ENCODE measurements at regions not wholly inside any gene's neighbourhood (a gene's known extent, or its start where the extent isn't known, plus 50 kb on each side); places are given as distances from the start of the nearest gene placed in this dataset.
"Not testable (repeated sequence)": the region's sequence is repeated elsewhere in the genome, so short reads cannot be mapped to it uniquely, and the experiment has no call there.

DNA sequence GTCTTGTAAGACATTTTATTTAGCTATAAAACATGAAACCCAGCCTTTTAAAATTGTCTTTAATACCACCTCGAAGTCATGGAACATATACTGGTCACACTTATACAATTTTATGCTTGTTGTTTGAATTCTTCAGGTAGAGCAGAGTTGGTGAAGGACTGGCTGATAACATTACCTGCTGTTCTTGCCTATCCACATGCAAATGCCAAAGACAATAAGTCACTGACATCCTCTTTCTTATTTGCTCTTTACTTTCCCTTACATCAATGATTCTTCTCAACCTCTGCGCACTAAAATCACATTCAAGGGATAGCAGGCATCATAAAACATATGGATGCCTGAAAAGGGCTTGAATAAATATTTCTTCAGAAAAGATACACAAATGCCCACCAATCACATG lies 392.5 kb upstream of the ATP11B start:
- DNase-seq (ENCODE audit: low spot score) = peak; percentile 40

DNA sequence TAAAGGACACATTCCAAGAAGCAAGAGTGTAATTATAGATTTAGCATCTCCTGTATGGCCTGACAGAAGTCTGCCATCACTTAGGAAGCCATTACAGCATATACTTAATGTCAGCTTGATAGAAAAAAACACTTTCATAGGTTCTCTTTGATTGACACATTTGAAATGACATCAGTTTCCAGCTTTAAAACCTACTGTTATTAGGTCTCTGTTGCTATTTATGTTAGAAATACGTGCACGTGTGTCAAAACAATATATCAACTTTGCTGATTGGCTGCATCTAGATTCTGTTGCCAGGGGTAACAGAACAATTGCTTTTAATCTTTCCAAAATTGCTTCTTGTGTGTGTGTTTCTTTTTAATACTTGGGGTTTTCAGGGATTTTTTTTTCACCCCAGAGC lies 389.3 kb upstream of the ATP11B start:
- DNase-seq (ENCODE audit: low spot score) = no peak

GRCh38 chr3:182405759-182406158 lies 387.5 kb upstream of the ATP11B start:
- no peak for DNase-seq (ENCODE audit: low spot score)

GRCh38 chr3:182406786-182407185 lies 386.5 kb upstream of the ATP11B start:
- DNase-seq (ENCODE audit: low spot score) = no peak

- DNase-seq (ENCODE audit: low spot score) = no peak
These were observed 383.3 kb upstream of the ATP11B start for GRCh38 chr3:182410051-182410450.

GRCh38 chr3:182412066-182412465 lies 381.2 kb upstream of the ATP11B start:
- DNase-seq (ENCODE audit: low spot score) = no peak

GRCh38 chr3:182413061-182413460 lies 380.2 kb upstream of the ATP11B start:
- no peak for DNase-seq (ENCODE audit: low spot score)

- no peak for DNase-seq (ENCODE audit: low spot score)
These were observed 379.6 kb upstream of the ATP11B start for GRCh38 chr3:182413682-182414081.

GRCh38 chr3:182414586-182414985 lies 378.7 kb upstream of the ATP11B start:
- DNase-seq (ENCODE audit: low spot score) = no peak

DNA sequence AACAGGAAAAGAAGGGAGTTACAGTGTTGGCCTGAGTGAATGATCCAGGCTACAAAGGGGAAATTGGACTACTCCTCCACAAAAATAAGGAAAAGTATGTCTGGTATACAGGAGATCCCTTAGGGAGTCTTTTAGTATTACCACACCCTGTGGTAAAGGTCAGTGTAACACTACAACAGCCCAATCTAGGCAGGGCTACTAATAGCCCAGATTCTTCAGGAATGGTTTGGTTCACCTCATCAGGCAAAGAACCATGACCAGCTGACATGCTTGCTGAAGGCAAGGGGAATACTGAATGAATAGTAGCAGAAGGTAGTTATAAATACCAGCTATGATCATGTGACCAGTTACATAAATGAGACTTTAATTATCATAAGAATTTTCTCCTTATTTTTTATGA lies 372.6 kb upstream of the ATP11B start:
- no peak for DNase-seq (ENCODE audit: low spot score)

DNA sequence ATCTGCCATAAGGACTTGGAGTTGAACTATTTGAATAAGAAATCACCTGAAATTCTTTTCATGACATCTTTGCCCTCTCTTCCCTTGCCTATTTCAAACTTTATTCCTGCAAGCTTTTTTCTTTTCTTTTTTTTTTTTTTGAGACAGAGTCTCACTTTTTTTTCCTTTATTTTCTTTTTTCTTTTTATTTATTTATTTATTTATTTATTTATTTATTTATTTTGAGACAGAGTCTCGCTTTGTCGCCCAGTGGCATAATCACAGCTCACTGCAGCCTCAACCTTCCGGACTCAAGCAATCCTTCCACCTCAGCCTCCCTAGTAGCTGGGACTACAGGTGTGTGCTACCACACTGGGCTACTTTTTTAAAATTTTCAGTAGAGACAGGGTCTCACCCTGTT lies 369.3 kb upstream of the ATP11B start:
- DNase-seq (ENCODE audit: low spot score) = no peak

DNA sequence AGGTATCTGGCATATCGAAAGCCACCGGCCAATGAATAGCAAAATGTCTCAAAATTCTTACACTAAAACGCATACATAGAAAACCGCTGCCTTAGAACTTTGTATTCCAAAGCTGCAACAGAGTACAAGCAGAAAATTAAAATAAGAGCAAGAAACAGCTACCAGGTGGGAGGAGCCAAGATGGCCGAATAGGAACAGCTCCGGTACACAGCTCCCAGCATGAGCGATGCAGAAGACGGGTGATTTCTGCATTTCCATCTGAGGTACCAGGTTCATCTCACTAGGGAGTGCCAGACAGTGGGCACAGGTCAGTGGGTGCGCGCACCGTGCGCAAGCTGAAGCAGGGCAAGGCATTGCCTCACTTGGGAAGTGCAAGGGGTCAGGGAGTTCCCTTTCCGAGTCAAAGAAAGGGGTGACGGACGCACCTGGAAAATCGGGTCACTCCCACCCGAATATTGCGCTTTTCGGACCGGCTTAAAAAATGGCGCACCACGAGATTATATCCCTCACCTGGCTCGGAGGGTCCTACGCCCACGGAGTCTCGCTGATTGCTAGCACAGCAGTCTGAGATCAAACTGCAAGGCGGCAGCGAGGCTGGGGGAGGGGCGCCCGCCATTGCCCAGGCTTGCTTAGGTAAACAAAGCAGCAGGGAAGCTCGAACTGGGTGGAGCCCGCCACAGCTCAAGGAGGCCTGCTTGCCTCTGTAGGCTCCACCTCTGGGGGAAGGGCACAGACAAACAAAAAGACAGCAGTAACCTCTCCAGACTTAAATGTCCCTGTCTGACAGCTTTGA lies 367.2 kb upstream of the ATP11B start:
- not testable (repeated sequence) for DNase-seq (ENCODE audit: low spot score)

GRCh38 chr3:182431972-182432371 lies 361.3 kb upstream of the ATP11B start:
- DNase-seq (ENCODE audit: low spot score) = not testable (repeated sequence)

DNA sequence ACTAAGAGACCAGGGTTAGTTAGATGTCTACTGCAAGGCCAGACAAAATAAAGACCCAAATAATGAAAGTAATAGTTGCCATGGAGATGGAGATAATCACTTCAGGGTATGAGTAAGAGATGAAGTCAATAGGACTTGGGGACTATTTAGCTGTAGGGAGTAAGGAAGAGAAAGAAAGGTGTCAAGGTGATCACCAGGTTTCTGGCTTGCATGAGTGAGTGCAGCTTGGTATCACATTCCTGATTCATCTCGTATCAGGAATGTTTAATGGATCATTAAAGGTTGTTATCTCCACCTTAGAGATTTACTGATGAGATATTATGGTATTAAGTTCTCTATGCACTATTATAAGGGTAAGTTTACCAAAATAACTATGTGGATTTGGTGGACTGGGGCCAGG lies 357.4 kb upstream of the ATP11B start:
- DNase-seq (ENCODE audit: low spot score) = no peak

DNA sequence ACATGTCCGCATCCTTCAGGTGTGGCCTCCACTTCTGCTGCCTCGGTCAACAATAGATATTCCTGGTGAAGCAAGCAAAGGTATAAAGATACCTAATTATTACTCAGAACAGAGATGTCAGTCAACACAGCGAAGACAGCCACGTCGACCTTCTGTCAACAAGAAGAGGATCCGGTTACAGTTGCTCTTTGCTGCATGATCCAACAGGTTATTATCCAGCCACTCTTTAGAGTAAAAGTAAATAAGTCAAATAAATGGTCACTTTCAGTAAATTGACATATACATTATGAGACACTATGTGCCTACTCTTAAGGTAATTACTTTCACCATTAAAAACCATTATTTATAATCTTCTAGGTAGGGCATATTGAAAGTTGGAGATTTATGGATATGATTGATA lies 356.8 kb upstream of the ATP11B start:
- DNase-seq (ENCODE audit: low spot score) = no peak

DNA sequence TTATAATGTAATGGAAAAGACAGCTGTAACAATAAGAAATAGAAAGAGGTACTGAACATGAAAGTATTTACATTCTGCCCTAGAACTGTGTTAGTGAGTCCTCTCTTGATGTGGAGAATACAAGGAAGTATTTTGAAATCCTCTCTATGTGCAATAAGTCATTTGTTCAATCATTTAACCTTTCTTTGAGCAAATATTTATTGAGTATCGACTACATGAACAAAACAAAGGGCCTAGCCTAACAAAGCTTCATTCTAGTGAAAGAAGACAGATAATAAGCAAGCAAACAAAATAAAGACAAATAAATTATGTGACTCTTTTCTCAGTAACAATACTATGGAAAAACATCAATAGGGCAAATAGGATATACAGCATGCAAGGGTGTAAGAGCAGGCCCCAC lies 354.9 kb upstream of the ATP11B start:
- DNase-seq (ENCODE audit: low spot score) = no peak

GRCh38 chr3:182440101-182440500 lies 353.2 kb upstream of the ATP11B start:
- DNase-seq (ENCODE audit: low spot score) = no peak

- no peak for DNase-seq (ENCODE audit: low spot score)
These were observed 347.7 kb upstream of the ATP11B start for GRCh38 chr3:182445576-182445975.

DNA sequence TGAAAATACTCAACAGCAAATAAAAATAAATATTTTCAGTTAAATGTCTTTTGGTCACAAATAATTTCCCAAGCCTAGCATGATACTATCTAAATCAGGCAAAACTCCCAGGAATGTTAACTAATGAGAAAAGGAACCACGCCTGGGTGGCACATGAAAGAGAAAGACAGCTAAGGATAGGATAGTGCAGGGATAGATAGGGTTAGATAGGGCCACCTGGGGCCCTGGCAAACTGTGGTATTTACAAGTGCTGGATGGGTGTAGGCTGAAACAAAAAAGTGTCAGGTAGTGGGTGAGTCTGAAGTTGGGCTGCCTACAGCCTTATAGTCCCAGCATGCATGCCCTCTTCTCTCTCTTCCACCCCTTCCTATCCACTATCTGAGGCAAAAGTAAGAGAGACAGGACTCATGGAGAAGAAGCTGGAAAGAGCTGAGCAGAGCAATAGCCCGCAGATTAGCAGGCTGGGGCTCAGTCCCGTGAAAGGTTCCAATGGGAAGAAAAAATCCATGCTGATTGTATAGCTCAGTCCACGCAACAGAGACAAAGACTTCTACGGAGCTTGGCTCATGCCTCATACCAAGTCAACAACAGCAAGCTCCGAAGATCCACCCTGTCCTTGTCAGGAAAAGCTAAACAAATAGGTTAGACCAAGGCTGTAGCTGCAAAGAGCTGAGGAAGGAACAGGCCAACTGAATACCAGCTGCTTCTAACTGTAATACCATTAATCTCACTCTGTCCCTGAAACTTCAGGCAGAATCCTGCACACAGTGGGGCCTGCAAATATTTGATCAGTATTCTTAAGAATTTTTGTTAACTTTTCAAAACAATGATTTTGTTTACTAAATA lies 342.1 kb upstream of the ATP11B start:
- no peak for DNase-seq (ENCODE audit: low spot score)

- DNase-seq (ENCODE audit: low spot score) = no peak
These were observed 341.4 kb upstream of the ATP11B start for GRCh38 chr3:182451871-182452270.

GRCh38 chr3:182455011-182455410 lies 338.3 kb upstream of the ATP11B start:
- DNase-seq (ENCODE audit: low spot score) = no peak

DNA sequence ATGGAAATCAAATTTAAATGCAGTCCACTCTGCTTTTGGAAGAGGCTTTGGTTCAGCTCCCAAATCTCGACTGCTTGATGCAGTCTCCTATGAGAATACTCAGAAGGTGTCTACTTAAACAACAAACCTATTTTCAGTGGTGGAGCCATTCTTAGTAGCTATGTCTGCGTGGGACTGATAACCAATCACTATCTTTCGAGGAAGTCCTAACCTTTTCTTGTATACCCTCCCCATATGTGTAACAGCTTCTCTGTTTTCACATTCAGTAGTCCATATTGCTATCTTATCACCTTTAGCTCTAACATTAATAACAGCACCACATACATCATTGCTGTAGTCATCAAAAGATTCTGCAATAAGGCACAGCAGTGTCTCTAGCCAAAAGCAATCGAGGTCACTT lies 333.0 kb upstream of the ATP11B start:
- no peak for DNase-seq (ENCODE audit: low spot score)

- no peak for DNase-seq (ENCODE audit: low spot score)
These were observed 331.2 kb upstream of the ATP11B start for GRCh38 chr3:182462152-182462551.
